AG04449 (cell line): ENCODE measurements at regions not wholly inside any gene's neighbourhood (a gene's known extent, or its start where the extent isn't known, plus 50 kb on each side); places are given as distances from the start of the nearest gene placed in this dataset.

Experiments
- CTCF ChIA-PET: fragments of 350-600 bp; formaldehyde crosslinking; extraction: SDS; loops from one replicate; lab custom pipeline; 2021; ENCODE audit warnings: antibody characterized with exemption; lab: Yijun Ruan, JAX
- POLR2A ChIA-PET: fragments of 400-600, 350-600 bp; formaldehyde crosslinking; extraction: SDS; loops from one replicate; lab custom pipeline; 2020; ENCODE audit warnings: antibody characterized with exemption, inconsistent platforms; lab: Yijun Ruan, JAX
- DNase-seq: peaks from one replicate; pipeline ENCODE4 v3.0.0-alpha.2; 2010; ENCODE audit warnings: low read depth, low spot score
- H3K4me3 ChIP-seq: 2 replicates; pipeline ENCODE4 v1.5.1; 2011; ENCODE audit warnings: low read depth, mild to moderate bottlenecking, control low read depth, low read length
- TF ChIP-seq, protein P1 (sequence below): IDR thresholded peaks from one replicate; pipeline ENCODE4 v1.5.1; 2011; ENCODE audit warnings: mild to moderate bottlenecking, moderate library complexity, low read length, control low read depth, inconsistent platforms; ENCODE audit not compliant: insufficient read depth; ENCODE audit errors: missing control alignments

DNA sequence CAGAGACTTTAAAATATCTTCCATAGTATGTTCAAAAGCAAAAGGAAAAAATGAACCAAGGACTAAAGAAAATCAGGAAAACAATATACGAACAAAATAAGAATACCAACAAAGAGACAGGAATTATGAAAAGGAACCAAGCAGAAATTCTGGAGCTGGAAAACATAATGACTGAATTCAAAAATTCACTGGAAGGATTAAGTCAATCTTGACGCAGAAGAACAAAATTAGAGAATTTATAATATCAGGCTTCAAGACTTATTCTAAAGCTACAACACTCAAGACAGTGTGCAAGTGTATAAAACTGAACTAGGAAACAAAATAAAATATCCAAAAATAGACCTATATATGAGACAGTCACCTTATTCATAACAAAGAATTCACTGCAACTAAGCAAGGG lies 56.9 kb upstream of the GYPC start:
- no peak overlapping the region for H3K4me3 ChIP-seq
- POLR2A ChIA-PET: no interaction called here
- DNase-seq: no peak
- CTCF ChIA-PET: no interaction called here
- TF ChIP-seq, protein P1, sequence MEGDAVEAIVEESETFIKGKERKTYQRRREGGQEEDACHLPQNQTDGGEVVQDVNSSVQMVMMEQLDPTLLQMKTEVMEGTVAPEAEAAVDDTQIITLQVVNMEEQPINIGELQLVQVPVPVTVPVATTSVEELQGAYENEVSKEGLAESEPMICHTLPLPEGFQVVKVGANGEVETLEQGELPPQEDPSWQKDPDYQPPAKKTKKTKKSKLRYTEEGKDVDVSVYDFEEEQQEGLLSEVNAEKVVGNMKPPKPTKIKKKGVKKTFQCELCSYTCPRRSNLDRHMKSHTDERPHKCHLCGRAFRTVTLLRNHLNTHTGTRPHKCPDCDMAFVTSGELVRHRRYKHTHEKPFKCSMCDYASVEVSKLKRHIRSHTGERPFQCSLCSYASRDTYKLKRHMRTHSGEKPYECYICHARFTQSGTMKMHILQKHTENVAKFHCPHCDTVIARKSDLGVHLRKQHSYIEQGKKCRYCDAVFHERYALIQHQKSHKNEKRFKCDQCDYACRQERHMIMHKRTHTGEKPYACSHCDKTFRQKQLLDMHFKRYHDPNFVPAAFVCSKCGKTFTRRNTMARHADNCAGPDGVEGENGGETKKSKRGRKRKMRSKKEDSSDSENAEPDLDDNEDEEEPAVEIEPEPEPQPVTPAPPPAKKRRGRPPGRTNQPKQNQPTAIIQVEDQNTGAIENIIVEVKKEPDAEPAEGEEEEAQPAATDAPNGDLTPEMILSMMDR: no peak

DNA sequence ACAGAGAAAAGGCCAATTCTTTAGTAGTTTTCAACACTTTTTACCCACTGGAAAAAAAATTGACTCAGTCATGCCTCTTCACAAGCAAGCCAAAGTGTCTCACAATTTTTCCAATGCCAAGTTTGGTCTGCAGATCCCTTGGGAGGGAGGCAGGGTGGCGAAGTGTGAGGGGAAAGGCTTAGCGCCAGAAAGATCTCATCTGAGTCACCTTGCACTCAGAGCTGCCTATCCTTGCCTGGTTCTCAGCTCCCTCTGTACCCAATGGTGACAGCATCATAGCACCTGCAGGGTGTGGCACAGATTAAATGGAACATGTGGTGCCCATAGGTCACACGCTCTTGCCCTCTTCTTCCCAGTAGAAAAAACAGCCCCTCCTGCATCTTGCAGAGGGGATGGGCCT lies 55.2 kb upstream of the GYPC start:
- no peak overlapping the region for H3K4me3 ChIP-seq
- CTCF ChIA-PET: no interaction called here
- TF ChIP-seq, protein P1: no peak
- DNase-seq: no peak
- POLR2A ChIA-PET: no interaction called here

DNA sequence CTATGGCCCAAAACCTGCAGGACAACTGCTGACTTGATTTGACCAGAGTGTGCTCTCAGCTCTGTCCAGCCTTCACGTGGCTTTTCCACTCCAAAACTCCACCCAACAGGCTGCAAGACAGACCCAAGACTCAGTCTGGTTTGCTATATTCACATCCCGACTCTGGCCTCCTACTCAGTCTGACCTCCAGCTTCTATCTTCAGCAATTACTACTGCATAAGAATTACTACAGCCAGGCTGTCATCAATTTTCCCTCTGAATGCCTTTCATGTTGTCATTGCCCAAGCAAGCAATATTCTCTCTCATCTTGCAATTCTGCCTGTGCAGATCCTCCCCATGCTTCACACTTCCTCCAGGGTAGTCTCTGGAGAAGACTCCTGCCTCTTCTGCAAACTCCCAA lies 53.6 kb upstream of the GYPC start:
- CTCF ChIA-PET: interaction anchor here (0.7 kb wide), 1 partner anchor 74 kb away, joined by 3 read pairs; no protein-coding TSS in a partner anchor
- POLR2A ChIA-PET: no interaction called here
- no peak overlapping the region for H3K4me3 ChIP-seq
- TF ChIP-seq, protein P1: no peak
- DNase-seq: no peak
